B cell (primary cell): ENCODE measurements at regions not wholly inside any gene's neighbourhood (a gene's known extent, or its start where the extent isn't known, plus 50 kb on each side); places are given as distances from the start of the nearest gene placed in this dataset.
"Not testable (repeated sequence)": the region's sequence is repeated elsewhere in the genome, so short reads cannot be mapped to it uniquely, and the experiment has no call there.

ENCODE experiments used
- ATAC-seq: fragments of 200-7000 bp; cut with Tn5 transposase; one replicate; pipeline ENCODE4 v1.10.0; 2021; ENCODE audit warnings: low read depth, mild to moderate bottlenecking, moderate number of reproducible peaks, moderate library complexity
- CTCF ChIA-PET: fragments of 350-600 bp; sonication (Branson Sonifier 250); formaldehyde crosslinking; loops from one replicate; lab custom pipeline; 2021; ENCODE audit warnings: antibody characterized with exemption, inconsistent platforms; lab: Charles Lee
- POLR2A ChIA-PET: fragments of 350-600 bp; sonication (Branson Sonifier 250); formaldehyde crosslinking; loops from one replicate; lab custom pipeline; 2021; ENCODE audit warnings: antibody characterized with exemption; lab: Charles Lee
- DNase-seq: peaks from one replicate; pipeline ENCODE4 v3.0.0; 2013
- H2AFZ ChIP-seq: 2 replicates; pipeline ENCODE4 v1.6.1; 2012; ENCODE audit warnings: mild to moderate bottlenecking, low read depth, low read length; ENCODE audit not compliant: insufficient read depth, poor library complexity, severe bottlenecking
- H3K27ac ChIP-seq, 2 donors: 1 replicate in 1 of 2; 2 replicates in 1 of 2; pipeline ENCODE4 v1.5.1; 2012 to 2013; ENCODE audit warnings: low read length in 2 of 2, mild to moderate bottlenecking in 2 of 2, moderate library complexity in 1 of 2
- H3K27me3 ChIP-seq, 4 experiments: fragments of 200-600 bp in 1 of 4; sonication (generic) in 1 of 4; replicated peaks in 1 of 4; 1 replicate in 2 of 4; 2 replicates in 2 of 4; pipeline versions ENCODE4 v1.6.1 to v1.7.0; 2013 to 2016; ENCODE audit warnings: low read length in 3 of 4, mild to moderate bottlenecking in 2 of 4, mixed read lengths in 1 of 4, moderate library complexity in 1 of 4; ENCODE audit not compliant: insufficient read depth in 4 of 4, control insufficient read depth in 3 of 4; ENCODE audit errors: control extremely low read depth in 1 of 4
- H3K36me3 ChIP-seq, 2 experiments: replicated peaks in 1 of 2; 1 replicate in 1 of 2; 2 replicates in 1 of 2; pipeline versions ENCODE4 v1.6.1 to v1.7.1; 2013; ENCODE audit warnings: low read length in 1 of 2; ENCODE audit not compliant: insufficient read depth in 2 of 2, control insufficient read depth in 1 of 2; ENCODE audit errors: control extremely low read depth in 1 of 2, extremely low read depth in 1 of 2
- H3K4me1 ChIP-seq, 2 donors: fragments of 200-600 bp in 1 of 2; sonication (generic) in 1 of 2; 1 replicate in 1 of 2; 2 replicates in 1 of 2; pipeline versions ENCODE4 v1.5.1 to v1.6.1; 2013 to 2017; ENCODE audit warnings: low read length in 2 of 2; ENCODE audit not compliant: control insufficient read depth in 2 of 2, insufficient read depth in 2 of 2
- H3K4me2 ChIP-seq: replicated peaks from 2 replicates; pipeline ENCODE3; 2012; ENCODE audit warnings: mild to moderate bottlenecking, low read depth, low read length; ENCODE audit not compliant: poor library complexity, severe bottlenecking
- H3K4me3 ChIP-seq, 5 experiments: fragments of 200-600 bp in 1 of 5; sonication (generic) in 1 of 5; 1 replicate in 3 of 5; 2 replicates in 2 of 5; pipeline versions ENCODE4 v1.5.1 to v1.7.0; 2011 to 2016; ENCODE audit warnings: low read length in 4 of 5, mild to moderate bottlenecking in 4 of 5, low read depth in 2 of 5, control low read depth in 1 of 5, moderate library complexity in 1 of 5; ENCODE audit not compliant: insufficient read depth in 1 of 5; ENCODE audit errors: control extremely low read depth in 1 of 5, extremely low read depth in 1 of 5
- H3K79me2 ChIP-seq: fragments of 200-600 bp; sonication (generic); one replicate; pipeline ENCODE4 v1.6.0; 2016; ENCODE audit warnings: low read length; ENCODE audit not compliant: control insufficient read depth, insufficient read depth
- H3K9ac ChIP-seq: fragments of 200-600 bp; sonication (generic); 2 replicates; pipeline ENCODE4 v1.6.1; 2017; ENCODE audit warnings: mild to moderate bottlenecking, low read length, moderate library complexity
- H3K9me3 ChIP-seq, 3 donors: one replicate each; pipeline versions ENCODE4 v1.6.1 to v1.7.1; 2013; ENCODE audit warnings: low read length in 2 of 3; ENCODE audit not compliant: control insufficient read depth in 2 of 3, insufficient read depth in 1 of 3; ENCODE audit errors: control extremely low read depth in 1 of 3
- H4K20me1 ChIP-seq: 2 replicates; pipeline ENCODE4 v1.6.0; 2012; ENCODE audit warnings: mild to moderate bottlenecking, low read length; ENCODE audit not compliant: insufficient read depth, control insufficient read depth, poor library complexity, severe bottlenecking
- H3K27ac Mint-ChIP-seq: one replicate; pipeline ENCODE4 v1.8.0; 2021; ENCODE audit warnings: mixed read lengths
- H3K27me3 Mint-ChIP-seq: one replicate; pipeline ENCODE4 v1.8.0; 2021; ENCODE audit warnings: mixed read lengths
- H3K4me1 Mint-ChIP-seq: one replicate; pipeline ENCODE4 v1.8.0; 2021; ENCODE audit warnings: mixed read lengths
- H3K4me3 Mint-ChIP-seq: one replicate; pipeline ENCODE4 v1.8.0; 2021; ENCODE audit warnings: mixed read lengths
- H3K9me3 Mint-ChIP-seq: one replicate; pipeline ENCODE4 v1.8.0; 2022; ENCODE audit warnings: mixed read lengths; ENCODE audit not compliant: insufficient read depth
- EZH2 ChIP-seq: IDR thresholded peaks from 2 replicates; pipeline ENCODE4 v1.6.1; 2012; ENCODE audit warnings: borderline replicate concordance, low read depth, mild to moderate bottlenecking, moderate library complexity, low read length; ENCODE audit not compliant: insufficient read depth, poor library complexity, severe bottlenecking
- WGBS: methylation state at CpG from one replicate; pipeline ENCODE4 v1.1.5; 2013; ENCODE audit warnings: missing lambda C conversion rate; ENCODE audit not compliant: insufficient coverage; 5-methylcytosine and 5-hydroxymethylcytosine counted together
- intact Hi-C: fragments of 100-400 bp; cut with micrococcal nuclease; formaldehyde crosslinking; loops from one replicate; pipeline ENCODE4 v1.10.0; 2022
- TF ChIP-seq, protein P1 (sequence below): fragments of 200-600 bp; IDR thresholded peaks from one replicate; pipeline ENCODE4 v1.8.0; 2022; ENCODE audit warnings: antibody characterized with exemption, mild to moderate bottlenecking

DNA sequence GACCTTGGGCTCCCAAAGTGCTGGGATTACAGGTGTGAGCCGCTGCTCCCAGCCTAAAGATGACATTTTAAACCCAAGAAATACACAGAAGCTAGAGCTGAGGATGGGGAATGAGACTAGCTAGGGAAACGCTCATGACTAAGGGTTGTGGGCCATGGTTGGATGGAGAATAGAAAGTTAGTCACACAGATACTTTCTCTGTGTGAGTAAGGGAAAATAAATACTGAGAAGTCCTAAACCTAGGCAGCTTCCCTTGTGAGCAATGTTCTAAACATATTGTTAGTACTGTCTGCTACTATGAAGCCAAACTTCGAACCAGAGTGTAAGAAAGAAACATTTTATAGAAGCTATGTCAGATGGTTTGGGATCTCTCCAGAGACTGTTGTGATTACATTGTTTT is 304.8 kb upstream of the STAC start:
- no peak overlapping the region for H2AFZ ChIP-seq
- no peak overlapping the region for H3K27ac Mint-ChIP-seq
- H3K27me3 ChIP-seq, result no peaks in the 10 kb centered on the region
- no peak overlapping the region for H3K4me3 ChIP-seq
- no peaks in the 10 kb centered on the region for H3K9me3 Mint-ChIP-seq
- intact Hi-C loops, result no loop called here
- no peaks in the 10 kb centered on the region for H3K36me3 ChIP-seq
- WGBS, result 75% methylated on average over 1 of the region's 3 CpGs
- no peaks in the 10 kb centered on the region for H3K79me2 ChIP-seq
- no peaks in the 10 kb centered on the region for H4K20me1 ChIP-seq
- H3K27ac ChIP-seq, result no peak overlapping the region
- DNase-seq (no peak), ATAC-seq (no peak)
- POLR2A ChIA-PET, result no interaction called here
- CTCF ChIA-PET, result no interaction called here
- no peak overlapping the region for H3K4me2 ChIP-seq
- H3K4me1 ChIP-seq, result no peaks in the 10 kb centered on the region
- TF ChIP-seq, protein P1, sequence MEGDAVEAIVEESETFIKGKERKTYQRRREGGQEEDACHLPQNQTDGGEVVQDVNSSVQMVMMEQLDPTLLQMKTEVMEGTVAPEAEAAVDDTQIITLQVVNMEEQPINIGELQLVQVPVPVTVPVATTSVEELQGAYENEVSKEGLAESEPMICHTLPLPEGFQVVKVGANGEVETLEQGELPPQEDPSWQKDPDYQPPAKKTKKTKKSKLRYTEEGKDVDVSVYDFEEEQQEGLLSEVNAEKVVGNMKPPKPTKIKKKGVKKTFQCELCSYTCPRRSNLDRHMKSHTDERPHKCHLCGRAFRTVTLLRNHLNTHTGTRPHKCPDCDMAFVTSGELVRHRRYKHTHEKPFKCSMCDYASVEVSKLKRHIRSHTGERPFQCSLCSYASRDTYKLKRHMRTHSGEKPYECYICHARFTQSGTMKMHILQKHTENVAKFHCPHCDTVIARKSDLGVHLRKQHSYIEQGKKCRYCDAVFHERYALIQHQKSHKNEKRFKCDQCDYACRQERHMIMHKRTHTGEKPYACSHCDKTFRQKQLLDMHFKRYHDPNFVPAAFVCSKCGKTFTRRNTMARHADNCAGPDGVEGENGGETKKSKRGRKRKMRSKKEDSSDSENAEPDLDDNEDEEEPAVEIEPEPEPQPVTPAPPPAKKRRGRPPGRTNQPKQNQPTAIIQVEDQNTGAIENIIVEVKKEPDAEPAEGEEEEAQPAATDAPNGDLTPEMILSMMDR, result no peak
- TF ChIP-seq EZH2, result no peak
- no peaks in the 10 kb centered on the region for H3K27me3 Mint-ChIP-seq
- no peak overlapping the region for H3K4me3 Mint-ChIP-seq
- H3K9ac ChIP-seq, result no peak overlapping the region
- peaks cover 10% of the 10 kb centered on the region for H3K4me1 Mint-ChIP-seq
- peaks cover 0 to 12% (median 0%) of the 10 kb centered on the region in 3 donors for H3K9me3 ChIP-seq

DNA sequence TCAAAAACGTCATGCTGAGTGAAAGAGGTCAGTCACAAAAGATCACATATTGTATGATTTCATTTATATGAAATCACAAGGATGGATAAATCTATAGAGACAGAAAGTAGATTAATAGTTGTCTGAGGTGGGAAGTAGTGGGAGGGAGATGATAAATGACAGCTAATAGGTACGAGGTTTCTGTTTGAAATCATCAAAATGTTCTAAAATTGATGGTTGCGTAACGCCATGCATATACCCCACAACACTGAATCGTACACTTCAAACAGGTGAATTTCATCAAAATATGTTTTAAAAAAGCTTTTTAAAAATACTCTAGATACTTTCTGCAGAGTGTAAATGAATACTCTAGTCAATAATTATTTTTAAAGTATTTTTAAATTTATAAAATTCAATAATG is 303.0 kb upstream of the STAC start:
- no peaks in the 10 kb centered on the region for H3K79me2 ChIP-seq
- peaks cover 5% of the 10 kb centered on the region for H3K27me3 Mint-ChIP-seq
- H3K4me1 Mint-ChIP-seq, result no peaks in the 10 kb centered on the region
- ChIA-PET POLR2A (no interaction called here), CTCF (no interaction called here)
- H3K27me3 ChIP-seq, result no peaks in the 10 kb centered on the region
- no peak overlapping the region for H3K9ac ChIP-seq
- H3K4me2 ChIP-seq, result no peak overlapping the region
- no CpG with 5 or more reads among the region's 5 CpGs for WGBS
- no peaks in the 10 kb centered on the region for H3K9me3 Mint-ChIP-seq
- H3K27ac Mint-ChIP-seq, result no peak overlapping the region
- no peaks in the 10 kb centered on the region for H3K36me3 ChIP-seq
- H3K4me3 Mint-ChIP-seq, result no peak overlapping the region
- no peak for DNase-seq
- TF ChIP-seq EZH2, result no peak
- TF ChIP-seq, protein P1, result no peak
- no peak overlapping the region for H3K27ac ChIP-seq
- ATAC-seq, result no peak
- H3K4me1 ChIP-seq, result no peaks in the 10 kb centered on the region
- no peak overlapping the region for H2AFZ ChIP-seq
- H3K4me3 ChIP-seq, result no peak overlapping the region
- H4K20me1 ChIP-seq, result no peaks in the 10 kb centered on the region
- H3K9me3 ChIP-seq, result peaks cover 0 to 12% (median 0%) of the 10 kb centered on the region in 3 donors
- intact Hi-C loops, result no loop called here

DNA sequence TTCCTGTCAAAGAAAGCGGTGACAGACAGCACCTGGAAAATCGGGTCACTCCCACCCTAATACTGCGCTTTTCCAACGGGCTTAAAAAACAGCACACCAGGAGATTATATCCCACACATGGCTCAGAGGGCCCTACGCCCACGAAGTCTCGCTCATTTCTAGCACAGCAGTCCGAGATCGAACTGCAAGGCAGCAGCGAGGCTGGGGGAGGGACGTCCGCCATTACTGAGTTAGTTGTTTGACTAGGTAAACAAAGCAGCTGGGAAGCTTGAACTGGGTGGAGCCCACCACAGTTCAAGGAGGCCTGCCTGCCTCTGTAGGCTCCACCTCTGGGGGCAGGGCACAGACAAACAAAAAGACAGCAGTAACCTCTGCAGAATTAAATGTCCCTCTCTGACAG is 297.3 kb upstream of the STAC start:
- H4K20me1 ChIP-seq, H3K4me3 Mint-ChIP-seq, H3K4me1 ChIP-seq, H3K36me3 ChIP-seq, H3K27me3 ChIP-seq, H3K4me3 ChIP-seq, H3K9ac ChIP-seq, CTCF ChIA-PET, POLR2A ChIA-PET, H3K4me2 ChIP-seq, intact Hi-C loops, H3K27ac ChIP-seq, H3K9me3 Mint-ChIP-seq, H3K79me2 ChIP-seq, ATAC-seq, DNase-seq, H3K27me3 Mint-ChIP-seq, H3K4me1 Mint-ChIP-seq, H3K9me3 ChIP-seq, H3K27ac Mint-ChIP-seq, H2AFZ ChIP-seq: not testable (repeated sequence)
- WGBS, result 100% methylated on average over 3 of the region's 12 CpGs
